ENCODE measurements at regions not wholly inside any gene's neighbourhood (a gene's known extent, or its start where the extent isn't known, plus 50 kb on each side); places are given as distances from the start of the nearest gene placed in this dataset.

GRCh38 chr11:116396331-116396730 lies 376.5 kb downstream of the BUD13 start:
- no peak overlapping the region for H3K27ac ChIP-seq

GRCh38 chr11:116394022-116394421 lies 378.8 kb downstream of the BUD13 start:
- no peak for DNase-seq

More at GRCh38 chr11:116396331-116396730, 376.5 kb downstream of the BUD13 start:
- no peak overlapping the region for H3K4me3 ChIP-seq
- DNase-seq, result no peak
- H3K9me3 ChIP-seq, result no peaks in the 10 kb centered on the region
- no peaks in the 10 kb centered on the region for H3K27me3 ChIP-seq
- H3K4me1 ChIP-seq, result no peaks in the 10 kb centered on the region
- TF ChIP-seq CTCF (IDR thresholded peaks at IDR 0.05), result no peak
- TF ChIP-seq POLR2A (IDR thresholded peaks at IDR 0.05), result no peak
- no peaks in the 10 kb centered on the region for H3K36me3 ChIP-seq

GRCh38 chr11:116390963-116391362 lies 381.8 kb downstream of the BUD13 start:
- no peak for DNase-seq
- H3K27me3 ChIP-seq, result no peaks in the 10 kb centered on the region
- no peaks in the 10 kb centered on the region for H3K36me3 ChIP-seq
- H3K27ac ChIP-seq, result no peak overlapping the region
- no peak for TF ChIP-seq POLR2A (IDR thresholded peaks at IDR 0.05)
- TF ChIP-seq CTCF (IDR thresholded peaks at IDR 0.05), result no peak
- no peaks in the 10 kb centered on the region for H3K4me1 ChIP-seq
- no peaks in the 10 kb centered on the region for H3K9me3 ChIP-seq
- no peak overlapping the region for H3K4me3 ChIP-seq

More at GRCh38 chr11:116394022-116394421, 378.8 kb downstream of the BUD13 start:
- H3K4me3 ChIP-seq, result no peak overlapping the region
- H3K4me1 ChIP-seq, result no peaks in the 10 kb centered on the region
- H3K9me3 ChIP-seq, result no peaks in the 10 kb centered on the region
- H3K27me3 ChIP-seq, result no peaks in the 10 kb centered on the region
- no peak overlapping the region for H3K27ac ChIP-seq
- TF ChIP-seq POLR2A (IDR thresholded peaks at IDR 0.05), result no peak
- no peak for TF ChIP-seq CTCF (IDR thresholded peaks at IDR 0.05)
- no peaks in the 10 kb centered on the region for H3K36me3 ChIP-seq

GRCh38 chr11:116388146-116388545 lies 384.6 kb downstream of the BUD13 start:
- no peak for DNase-seq
- H3K4me3 ChIP-seq, result no peak overlapping the region
- H3K27me3 ChIP-seq, result no peaks in the 10 kb centered on the region
- H3K27ac ChIP-seq, result no peak overlapping the region
- TF ChIP-seq POLR2A (IDR thresholded peaks at IDR 0.05) (no peak), CTCF (IDR thresholded peaks at IDR 0.05) (no peak)
- no peaks in the 10 kb centered on the region for H3K4me1 ChIP-seq
- no peaks in the 10 kb centered on the region for H3K9me3 ChIP-seq
- no peaks in the 10 kb centered on the region for H3K36me3 ChIP-seq

GRCh38 chr11:116387641-116388040 lies 385.1 kb downstream of the BUD13 start:
- no peak for DNase-seq
- no peaks in the 10 kb centered on the region for H3K9me3 ChIP-seq
- TF ChIP-seq POLR2A (IDR thresholded peaks at IDR 0.05) (no peak), CTCF (IDR thresholded peaks at IDR 0.05) (no peak)

GRCh38 chr11:116386118-116386699 lies 386.6 kb downstream of the BUD13 start:
- Histone ChIP-seq H3K4me3 (no peak overlapping the region), H3K36me3 (no peaks in the 10 kb centered on the region)

More at GRCh38 chr11:116387641-116388040, 385.1 kb downstream of the BUD13 start:
- Histone ChIP-seq H3K27me3 (no peaks in the 10 kb centered on the region), H3K4me1 (no peaks in the 10 kb centered on the region), H3K36me3 (no peaks in the 10 kb centered on the region), H3K27ac (no peak overlapping the region), H3K4me3 (no peak overlapping the region)

More at GRCh38 chr11:116386118-116386699, 386.6 kb downstream of the BUD13 start:
- H3K4me1 ChIP-seq, result no peaks in the 10 kb centered on the region
- TF ChIP-seq CTCF (IDR thresholded peaks at IDR 0.05), result no peak
- no peak for TF ChIP-seq POLR2A (IDR thresholded peaks at IDR 0.05)
- DNase-seq, result no peak
- H3K27ac ChIP-seq, result no peak overlapping the region
- H3K27me3 ChIP-seq, result no peaks in the 10 kb centered on the region
- H3K9me3 ChIP-seq, result no peaks in the 10 kb centered on the region
